Heart left ventricle (tissue), 16 donors: ENCODE measurements at regions not wholly inside any gene's neighbourhood (a gene's known extent, or its start where the extent isn't known, plus 50 kb on each side); places are given as distances from the start of the nearest gene placed in this dataset.

ENCODE experiments used
- ATAC-seq, 4 donors: fragments of 200-7000 bp; cut with Tn5 transposase; one replicate each; pipeline ENCODE4 v1.9.1; 2020 to 2022; ENCODE audit warnings: moderate library complexity in 4 of 4, mild to moderate bottlenecking in 3 of 4, moderate number of reproducible peaks in 1 of 4
- DNase-seq, 5 donors: peaks; one replicate each; pipeline ENCODE4 v3.0.0-alpha.2; 2020
- H3K27ac ChIP-seq, 12 donors: fragments of 200-600 bp; sonication (generic) in 4 of 12; one replicate each; pipeline versions ENCODE4 v1.5.0 to v1.8.0; 2016 to 2022; ENCODE audit warnings: mild to moderate bottlenecking in 2 of 12
- H3K27me3 ChIP-seq, 9 donors: fragments of 200-600 bp; sonication (generic) in 2 of 9; one replicate each; pipeline versions ENCODE4 v1.5.1 to v1.8.0; 2016 to 2022; ENCODE audit warnings: mild to moderate bottlenecking in 3 of 9
- H3K36me3 ChIP-seq, 9 donors: fragments of 200-600 bp; sonication (generic) in 2 of 9; one replicate each; pipeline versions ENCODE4 v1.5.0 to v1.8.0; 2018 to 2022; ENCODE audit warnings: mild to moderate bottlenecking in 2 of 9
- H3K4me1 ChIP-seq, 12 donors: fragments of 200-600 bp; sonication (generic) in 4 of 12; one replicate each; pipeline versions ENCODE4 v1.5.0 to v1.8.0; 2016 to 2022; ENCODE audit warnings: mild to moderate bottlenecking in 3 of 12
- H3K4me3 ChIP-seq, 12 donors: fragments of 200-600 bp; sonication (generic) in 4 of 12; one replicate each; pipeline versions ENCODE4 v1.5.0 to v1.8.0; 2017 to 2022; ENCODE audit warnings: mild to moderate bottlenecking in 9 of 12, moderate library complexity in 4 of 12
- H3K9me3 ChIP-seq, 12 donors: fragments of 200-600 bp; sonication (generic) in 4 of 12; one replicate each; pipeline versions ENCODE4 v1.5.0 to v1.8.0; 2016 to 2022; ENCODE audit warnings: mild to moderate bottlenecking in 1 of 12
- CTCF ChIP-seq, 12 donors: fragments of 200-600 bp; sonication (generic) in 4 of 12; IDR thresholded peaks; one replicate each; pipeline versions ENCODE4 v1.5.0 to v1.8.0; 2018 to 2022; ENCODE audit warnings: antibody characterized with exemption in 12 of 12, mild to moderate bottlenecking in 5 of 12
- POLR2A ChIP-seq, 2 donors: fragments of 450-650 bp; IDR thresholded peaks; one replicate each; pipeline ENCODE4 v1.6.1; 2017; ENCODE audit warnings: antibody characterized with exemption in 2 of 2, mild to moderate bottlenecking in 2 of 2, moderate library complexity in 2 of 2
- WGBS, 4 donors: extraction: QIAGEN DNeasy Blood & Tissue Kit in 2 of 4; methylation state at CpG; one replicate each; pipeline versions ENCODE4 v1.1.5 to v1.1.7; 2013 to 2018; 5-methylcytosine and 5-hydroxymethylcytosine counted together
- intact Hi-C, 10 donors: fragments of 100-400 bp; cut with DNase I; formaldehyde crosslinking; loops; one replicate each; pipeline versions ENCODE4 v1.11.1 to v1.14.2; 2022
- donor health status: ischemic (EF 13 %, LVEDD 7.1; RV severe dilation, severe dysfunction).
- donor health status: healthy with polysubstance abuse.
- donor health status: DM: no; HTN: yes; CAD: no.
- donor health status: DM: no; HTN: no; CAD: no.
- donor health status: ischemic (EF 25% LVEDD 6.9; RV normal size, moderate dysfunction).
- donor health status: ischemic (EF 25% LVEDD 5.7; RV mildly dilated, moderate dysfunction).
- donor health status: healthy.
- donor health status: DM: yes; HTN: yes; CAD: no.
- donor health status: ischemic (EF 35%, LVEDD 5.7; RV mildly dilated, moderate dysfunction).
- donor health status: nonischemic (EF 11% LVEDD 7.7; RV severe dilation, severe dysfunction).
- donor health status: DM: yes; HTN: yes; CAD: no.
- donor health status: PGD.
- donor health status: ischemic (EF 29% LVEDD 5.4; RV normal size, mild dysfunction).
- donor health status: nonischemic (EF 23%, LVEDD 6.1; RV moderate dilation, normal function).

GRCh38 chr11:128302425-128303186 is 284.8 kb downstream of the ETS1 start:
- Histone ChIP-seq H3K36me3 (no peaks in the 10 kb centered on the region), H3K4me1 (peaks cover 0 to 41% (median 20%) of the 10 kb centered on the region in 12 donors), H3K27ac (peak overlapping the region in 2 of 12 donors; percentile 18 to 82), H3K27me3 (no peaks in the 10 kb centered on the region), H3K9me3 (no peaks in the 10 kb centered on the region), H3K4me3 (peak overlapping the region in 1 of 12 donors; percentile 31)
- TF ChIP-seq POLR2A (IDR thresholded peaks at IDR 0.05) (no peak), CTCF (IDR thresholded peaks at IDR 0.05) (no peak)
- ATAC-seq (peak; percentile 33 to 68 (median 56)), DNase-seq (no peak)
- intact Hi-C loops = no loop called here
- 71 to 80% (median 76%) methylated on average over 7 of the region's 7 CpGs for whole genome bisulfite sequencing, 4 donors

GRCh38 chr11:128301756-128302155 is 285.6 kb downstream of the ETS1 start:
- H3K27me3 ChIP-seq = no peaks in the 10 kb centered on the region
- H3K9me3 ChIP-seq = no peaks in the 10 kb centered on the region
- no peak for ATAC-seq
- intact Hi-C loops = no loop called here
- H3K4me1 ChIP-seq = peaks cover 0 to 49% (median 25%) of the 10 kb centered on the region in 12 donors
- peak overlapping the region in 2 of 12 donors; percentile 18 to 76 for H3K27ac ChIP-seq
- DNase-seq = no peak
- peak overlapping the region in 1 of 12 donors; percentile 31 for H3K4me3 ChIP-seq
- TF ChIP-seq CTCF (IDR thresholded peaks at IDR 0.05) = no peak
- no peak for TF ChIP-seq POLR2A (IDR thresholded peaks at IDR 0.05)
- no peaks in the 10 kb centered on the region for H3K36me3 ChIP-seq
- 70 to 82% (median 76%) methylated on average over 2 of the region's 2 CpGs for WGBS, 4 donors

- no peak for DNase-seq
- no peak for ATAC-seq
Observed at GRCh38 chr11:128300785-128301184, 286.6 kb downstream of the ETS1 start.

More at GRCh38 chr11:128300785-128301184, 286.6 kb downstream of the ETS1 start:
- TF ChIP-seq CTCF (IDR thresholded peaks at IDR 0.05) (no peak), POLR2A (IDR thresholded peaks at IDR 0.05) (no peak)
- 88 to 95% (median 89%) methylated on average over 2 of the region's 2 CpGs for WGBS, 4 donors
- H3K27me3 ChIP-seq = no peaks in the 10 kb centered on the region
- H3K27ac ChIP-seq = peak overlapping the region in 1 of 12 donors; percentile 76
- H3K4me1 ChIP-seq = peaks cover 0 to 50% (median 26%) of the 10 kb centered on the region in 12 donors
- H3K36me3 ChIP-seq = no peaks in the 10 kb centered on the region
- H3K9me3 ChIP-seq = no peaks in the 10 kb centered on the region
- intact Hi-C loops = no loop called here
- H3K4me3 ChIP-seq = no peak overlapping the region
